ENCODE measurements at regions not wholly inside any gene's neighbourhood (a gene's known extent, or its start where the extent isn't known, plus 50 kb on each side); places are given as distances from the start of the nearest gene placed in this dataset.

DNA sequence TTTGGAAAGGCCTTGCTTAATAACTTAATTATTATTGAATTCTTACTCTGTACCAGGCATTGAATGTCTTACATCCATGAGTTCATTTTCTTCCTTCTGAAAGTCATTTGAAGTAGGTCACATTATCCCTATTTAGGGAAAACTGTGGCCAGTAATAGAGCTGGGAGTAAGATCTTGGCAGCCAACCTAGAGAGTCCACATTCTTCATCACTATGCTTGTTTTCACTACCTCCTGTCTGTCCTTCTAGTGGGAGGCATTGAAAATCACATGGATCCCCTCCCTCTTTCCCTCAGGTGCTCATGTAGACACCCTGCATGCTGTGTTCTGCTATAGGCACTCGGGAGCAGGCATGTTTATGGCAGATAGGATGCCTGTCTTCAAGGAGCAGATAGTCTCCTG, 154.9 kb downstream of the EBLN2 start:
- Histone ChIP-seq H2BK20ac (ENCODE audit: low read depth, low read length) (no peak overlapping the region), H3K9me3 (ENCODE audit: control insufficient read depth, insufficient read depth, low read length) (no peaks in the 10 kb centered on the region), H3K4me3 (ENCODE audit: insufficient read depth, low read depth, low read length) (no peak overlapping the region), H4K8ac (ENCODE audit: low read depth in 2 of 2, low read length in 2 of 2) (no peak overlapping the region), H3K56ac (ENCODE audit: extremely low read depth, insufficient read depth, low read length) (no peak overlapping the region), H2BK120ac (ENCODE audit: low read depth, low read length) (no peak overlapping the region), H3K4me2 (ENCODE audit: low read depth, low read length) (no peak overlapping the region), H3K18ac (ENCODE audit: low read depth, low read length) (no peak overlapping the region), H4K5ac (ENCODE audit: low read depth, low read length) (no peak overlapping the region), H3K27me3 (ENCODE audit: control insufficient read depth, insufficient read depth, low read length) (no peaks in the 10 kb centered on the region; the same call in 1 of the 2 replicates), H3K9me1 (ENCODE audit: insufficient read depth, low read length) (no peaks in the 10 kb centered on the region), H3K9ac (ENCODE audit: low read depth, low read length) (no peak overlapping the region), H4K20me1 (ENCODE audit: insufficient read depth, low read length) (no peaks in the 10 kb centered on the region), H3K27ac (ENCODE audit: insufficient read depth, low read length) (no peak overlapping the region), H2AK9ac (replicated peaks; ENCODE audit: low read depth, low read length, poor library complexity) (no peak overlapping the region), H3K4me1 (ENCODE audit: control insufficient read depth, insufficient read depth, low read length) (no peaks in the 10 kb centered on the region), H2AK5ac (ENCODE audit: low read depth, low read length) (no peak overlapping the region), H3K14ac (replicated peaks; ENCODE audit: low read depth, low read length) (no peak overlapping the region), H2BK15ac (ENCODE audit: low read depth, low read length) (no peak overlapping the region), H3K36me3 (ENCODE audit: control insufficient read depth, insufficient read depth, low read length) (no peaks in the 10 kb centered on the region), H3K79me1 (ENCODE audit: low read depth in 1 of 2, low read length in 2 of 2) (no peaks in the 10 kb centered on the region), H3K23ac (ENCODE audit: low read depth, low read length) (no peak overlapping the region), H4K91ac (ENCODE audit: insufficient read depth, low read depth, low read length) (no peak overlapping the region), H2AFZ (replicated peaks; ENCODE audit: low read length, poor library complexity) (no peak overlapping the region), H2BK5ac (ENCODE audit: low read depth, low read length, poor library complexity, severe bottlenecking) (no peak overlapping the region), H3K4ac (ENCODE audit: low read depth, low read length) (no peak overlapping the region)
- ChIA-PET POLR2A (ENCODE audit: unreplicated experiment) (no interaction called here), CTCF (no interaction called here)
- dilution Hi-C loops (cut with HindIII; ENCODE audit: low sequenced_read_pairs, unreplicated experiment) = no loop called here
- no peak for ATAC-seq (ENCODE audit: low read depth)
- intact Hi-C loops (cut with micrococcal nuclease) = no loop called here
- in situ Hi-C loops (cut with MboI; ENCODE audit: low sequenced_read_pairs) = no loop called here
- TF ChIP-seq SMC3 (IDR thresholded peaks at IDR 0.05; ENCODE audit: low read depth, low read length) (no peak), BHLHE40 (IDR thresholded peaks at IDR 0.05; ENCODE audit: low read depth, low read length) (no peak), RCOR1 (IDR thresholded peaks at IDR 0.05; ENCODE audit: insufficient replicate concordance, low read length) (no peak)
- TF ChIP-seq, protein P1, sequence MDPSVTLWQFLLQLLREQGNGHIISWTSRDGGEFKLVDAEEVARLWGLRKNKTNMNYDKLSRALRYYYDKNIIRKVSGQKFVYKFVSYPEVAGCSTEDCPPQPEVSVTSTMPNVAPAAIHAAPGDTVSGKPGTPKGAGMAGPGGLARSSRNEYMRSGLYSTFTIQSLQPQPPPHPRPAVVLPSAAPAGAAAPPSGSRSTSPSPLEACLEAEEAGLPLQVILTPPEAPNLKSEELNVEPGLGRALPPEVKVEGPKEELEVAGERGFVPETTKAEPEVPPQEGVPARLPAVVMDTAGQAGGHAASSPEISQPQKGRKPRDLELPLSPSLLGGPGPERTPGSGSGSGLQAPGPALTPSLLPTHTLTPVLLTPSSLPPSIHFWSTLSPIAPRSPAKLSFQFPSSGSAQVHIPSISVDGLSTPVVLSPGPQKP (IDR thresholded peaks at IDR 0.05; ENCODE audit: borderline replicate concordance, low read depth, low read length) = no peak
- no CpG with 5 or more reads among the region's 1 CpG for WGBS, 2 experiments (ENCODE audit: extremely low coverage in 2 of 2, insufficient read length in 1 of 2)
- no peak for DNase-seq
- no TSS peak for BruUV-seq (replicated peaks)
